ENCODE measurements at regions not wholly inside any gene's neighbourhood (a gene's known extent, or its start where the extent isn't known, plus 50 kb on each side); places are given as distances from the start of the nearest gene placed in this dataset.

GRCh38 chr15:85950101-85950500 is 129.6 kb upstream of the AGBL1 start:
- Histone ChIP-seq H3K4me2 (ENCODE audit: insufficient read depth, low read length) (no peak overlapping the region), H3K27me3 (ENCODE audit: control insufficient read depth in 2 of 2, insufficient read depth in 2 of 2, low read length in 2 of 2) (no peaks in the 10 kb centered on the region), H2AFZ (ENCODE audit: low read depth, low read length) (no peak overlapping the region), H4K20me1 (replicated peaks; ENCODE audit: control insufficient read depth, extremely low read depth, insufficient read depth, low read length) (no peaks in the 10 kb centered on the region), H3K4me3 (replicated peaks in 1 of 3; ENCODE audit: insufficient read depth in 1 of 3, low read depth in 1 of 3, low read length in 3 of 3) (no peak overlapping the region), H3K9ac (replicated peaks; ENCODE audit: extremely low read depth, insufficient read depth, low read length) (no peak overlapping the region), H3K36me3 (ENCODE audit: control insufficient read depth in 2 of 2, extremely low read depth in 1 of 2, insufficient read depth in 2 of 2, low read length in 2 of 2) (no peaks in the 10 kb centered on the region), H3K9me3 (replicated peaks; ENCODE audit: control insufficient read depth, insufficient read depth, low read length) (no peaks in the 10 kb centered on the region), H3K27ac (ENCODE audit: insufficient read depth, low read depth, low read length) (no peak overlapping the region), H3K79me2 (ENCODE audit: control insufficient read depth, insufficient read depth, low read length) (no peaks in the 10 kb centered on the region), H3K9me1 (replicated peaks; ENCODE audit: control insufficient read depth, extremely low read depth, insufficient read depth, low read length) (no peaks in the 10 kb centered on the region), H3K4me1 (ENCODE audit: control insufficient read depth, extremely low read depth, insufficient read depth, low read length) (no peaks in the 10 kb centered on the region)
- BruUV-seq (replicated peaks) = no TSS peak
- no peak for TF ChIP-seq MAX (IDR thresholded peaks at IDR 0.05; ENCODE audit: insufficient read depth, insufficient read length)
- TF ChIP-seq CTCF (IDR thresholded peaks at IDR 0.05; ENCODE audit: extremely low read depth in 1 of 2, insufficient read depth in 1 of 2, low read depth in 1 of 2, low read length in 2 of 2) = no peak
- no peak for TF ChIP-seq POLR2AphosphoS5 (IDR thresholded peaks at IDR 0.05; ENCODE audit: insufficient read depth, low read depth, low read length)
- FAIRE-seq (no peak), DNase-seq (ENCODE audit: low read depth, low spot score) (no peak)
- POLR2A ChIA-PET = no interaction called here
- intact Hi-C loops (cut with micrococcal nuclease) = no loop called here
- CTCF ChIA-PET = interaction anchor here (1.0 kb wide), 1 partner anchor 18 kb away, joined by 3 read pairs; no protein-coding TSS in a partner anchor
- dilution Hi-C loops (cut with MboI; ENCODE audit: extremely low pct_ligation_motif_present, low sequenced_read_pairs) = no loop called here

DNA sequence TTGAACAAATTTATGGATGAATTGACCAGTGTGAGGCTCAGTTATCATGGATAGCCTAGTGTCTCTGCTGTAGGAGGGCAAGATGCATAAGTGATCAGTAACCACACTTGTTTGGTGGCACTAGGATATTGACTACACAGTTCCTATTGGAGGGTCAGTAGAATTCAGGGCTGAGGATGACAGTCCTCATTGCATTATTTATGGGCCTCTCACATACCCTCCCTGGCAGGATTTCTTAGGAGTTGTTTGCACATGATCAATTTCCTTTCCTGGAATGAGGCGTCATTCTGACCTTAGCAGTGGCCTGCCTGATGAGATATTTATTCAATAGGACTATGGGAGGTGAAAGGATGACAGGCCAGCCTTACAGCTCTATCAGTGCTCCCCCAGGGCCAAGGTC is 125.1 kb upstream of the AGBL1 start:
- FAIRE-seq = no peak
- dilution Hi-C loops (cut with MboI; ENCODE audit: extremely low pct_ligation_motif_present, low sequenced_read_pairs) = no loop called here

More for the DNA sequence above, 125.1 kb upstream of the AGBL1 start:
- BruUV-seq (replicated peaks) = no TSS peak
- no peaks in the 10 kb centered on the region for H3K79me2 ChIP-seq (ENCODE audit: control insufficient read depth, insufficient read depth, low read length)
- H2AFZ ChIP-seq (ENCODE audit: low read depth, low read length) = no peak overlapping the region
- no peak for TF ChIP-seq EZH2 (IDR thresholded peaks at IDR 0.05; ENCODE audit: borderline replicate concordance, low read depth, low read length, severe bottlenecking)
- TF ChIP-seq GATA2 (IDR thresholded peaks at IDR 0.05; ENCODE audit: insufficient read depth, insufficient read length, low read depth, low read length) = no peak
- no peak for TF ChIP-seq JUN (IDR thresholded peaks at IDR 0.05; ENCODE audit: borderline replicate concordance, insufficient read depth, insufficient read length, low read depth)
- no peak for TF ChIP-seq POLR2AphosphoS5 (IDR thresholded peaks at IDR 0.05; ENCODE audit: insufficient read depth, low read depth, low read length)
- TF ChIP-seq MAX (IDR thresholded peaks at IDR 0.05; ENCODE audit: insufficient read depth, insufficient read length) = no peak
- TF ChIP-seq CTCF (IDR thresholded peaks at IDR 0.05; ENCODE audit: extremely low read depth in 1 of 2, insufficient read depth in 1 of 2, low read depth in 1 of 2, low read length in 2 of 2) = no peak
- TF ChIP-seq FOS (IDR thresholded peaks at IDR 0.05; ENCODE audit: borderline replicate concordance, insufficient read depth, low read length) = no peak
- H3K4me3 ChIP-seq (replicated peaks in 1 of 3; ENCODE audit: insufficient read depth in 1 of 3, low read depth in 1 of 3, low read length in 3 of 3) = no peak overlapping the region
- H4K20me1 ChIP-seq (replicated peaks; ENCODE audit: control insufficient read depth, extremely low read depth, insufficient read depth, low read length) = no peaks in the 10 kb centered on the region
- no peak overlapping the region for H3K27ac ChIP-seq (ENCODE audit: insufficient read depth, low read depth, low read length)
- no peak overlapping the region for H3K4me2 ChIP-seq (ENCODE audit: insufficient read depth, low read length)
- no peak overlapping the region for H3K9ac ChIP-seq (replicated peaks; ENCODE audit: extremely low read depth, insufficient read depth, low read length)
- H3K9me1 ChIP-seq (replicated peaks; ENCODE audit: control insufficient read depth, extremely low read depth, insufficient read depth, low read length) = no peaks in the 10 kb centered on the region
- no peak for DNase-seq (ENCODE audit: low read depth, low spot score)
- H3K36me3 ChIP-seq (ENCODE audit: control insufficient read depth in 2 of 2, extremely low read depth in 1 of 2, insufficient read depth in 2 of 2, low read length in 2 of 2) = no peaks in the 10 kb centered on the region
- POLR2A ChIA-PET = no interaction called here
- intact Hi-C loops (cut with micrococcal nuclease) = no loop called here
- no peaks in the 10 kb centered on the region for H3K27me3 ChIP-seq (ENCODE audit: control insufficient read depth in 2 of 2, insufficient read depth in 2 of 2, low read length in 2 of 2)
- H3K9me3 ChIP-seq (replicated peaks; ENCODE audit: control insufficient read depth, insufficient read depth, low read length) = no peaks in the 10 kb centered on the region
- CTCF ChIA-PET = no interaction called here
- H3K4me1 ChIP-seq (ENCODE audit: control insufficient read depth, extremely low read depth, insufficient read depth, low read length) = no peaks in the 10 kb centered on the region

Data from endothelial cell of umbilical vein (primary cell).